HG02610 (cell line): ENCODE measurements at regions not wholly inside any gene's neighbourhood (a gene's known extent, or its start where the extent isn't known, plus 50 kb on each side); places are given as distances from the start of the nearest gene placed in this dataset.
"Not testable (repeated sequence)": the region's sequence is repeated elsewhere in the genome, so short reads cannot be mapped to it uniquely, and the experiment has no call there.

Source experiments
- ATAC-seq: cut with Tn5 transposase; IDR thresholded peaks from one replicate; pipeline ENCODE4 v1.9.1; 2021; ENCODE audit warnings: mild to moderate bottlenecking, moderate library complexity; ENCODE audit not compliant: unreplicated experiment

DNA sequence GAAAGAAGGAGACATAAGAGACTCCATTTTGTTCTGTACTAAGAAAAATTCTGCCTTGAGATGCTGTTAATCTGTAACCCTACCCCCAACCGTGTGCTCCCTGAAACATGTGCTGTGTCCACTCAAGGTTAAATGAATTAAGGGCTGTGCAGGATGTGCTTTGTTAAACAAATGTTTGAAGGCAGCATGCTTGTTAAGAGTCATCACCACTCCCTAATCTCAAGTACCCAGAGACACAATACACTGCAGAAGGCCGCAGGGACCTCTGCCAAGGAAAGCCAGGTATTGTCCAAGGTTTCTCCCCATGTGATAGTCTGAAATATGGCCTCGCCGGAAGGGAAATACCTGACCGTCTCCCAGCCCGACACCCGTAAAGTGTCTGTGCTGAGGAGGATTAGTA lies 152.4 kb upstream of the NOTCH2NLA start:
- ATAC-seq = not testable (repeated sequence)

DNA sequence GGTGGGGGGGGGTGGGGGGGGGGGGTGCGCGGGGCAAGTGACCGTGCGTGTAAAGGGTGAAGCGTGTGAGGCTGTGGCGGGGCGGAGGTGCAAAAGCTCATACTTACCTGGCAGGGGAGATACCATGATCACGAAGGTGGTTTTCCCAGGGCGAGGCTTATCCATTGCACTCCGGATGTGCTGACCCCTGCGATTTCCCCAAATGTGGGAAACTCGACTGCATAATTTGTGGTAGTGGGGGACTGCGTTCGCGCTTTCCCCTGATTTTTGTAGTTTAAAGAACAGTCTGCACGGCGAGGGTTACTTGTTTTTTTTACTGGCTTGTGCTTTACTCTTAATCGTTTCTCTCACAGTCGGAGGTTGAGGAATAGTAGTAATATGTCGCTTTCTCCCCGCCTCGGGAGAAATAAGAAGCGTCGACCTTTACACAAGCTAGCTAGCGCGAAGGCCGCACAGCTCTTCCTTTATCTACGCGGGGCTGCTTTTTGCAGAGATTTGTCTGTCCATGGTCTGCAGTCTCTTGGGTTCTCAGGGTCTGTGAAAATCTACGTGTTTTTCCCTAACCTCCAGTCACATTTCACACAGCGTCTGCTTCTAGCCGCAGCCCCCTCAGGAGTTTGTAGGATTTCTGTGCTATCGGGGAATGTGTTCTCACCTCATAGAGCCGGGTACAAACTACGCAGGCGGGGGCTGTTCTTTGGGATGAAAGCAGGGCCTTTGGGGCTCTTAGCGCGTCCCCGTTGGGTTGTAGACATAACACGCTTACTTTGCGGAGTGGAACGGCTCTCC lies 148.1 kb upstream of the NOTCH2NLA start:
- ATAC-seq = peak; percentile 94

DNA sequence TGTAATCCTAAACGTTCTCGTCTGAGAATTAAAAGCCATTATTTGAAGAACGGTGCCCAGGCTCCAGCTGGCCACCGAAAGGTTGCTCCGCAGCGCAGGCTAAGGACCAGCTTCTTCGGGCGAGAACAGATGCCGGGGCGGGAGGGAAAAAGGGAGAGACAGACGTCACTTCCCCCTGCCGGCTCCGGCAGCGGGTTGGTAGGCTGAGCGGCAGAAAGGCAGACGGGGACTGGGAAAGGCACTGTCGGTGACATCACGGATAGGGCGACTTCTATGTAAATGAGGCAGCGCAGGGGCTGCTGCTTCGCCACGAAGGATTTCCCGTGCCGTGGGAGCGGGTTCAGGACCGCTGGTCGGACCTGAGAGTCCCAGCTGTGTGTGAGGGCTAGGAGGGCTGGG lies 147.5 kb upstream of the NOTCH2NLA start:
- peak; percentile 57 for ATAC-seq

DNA sequence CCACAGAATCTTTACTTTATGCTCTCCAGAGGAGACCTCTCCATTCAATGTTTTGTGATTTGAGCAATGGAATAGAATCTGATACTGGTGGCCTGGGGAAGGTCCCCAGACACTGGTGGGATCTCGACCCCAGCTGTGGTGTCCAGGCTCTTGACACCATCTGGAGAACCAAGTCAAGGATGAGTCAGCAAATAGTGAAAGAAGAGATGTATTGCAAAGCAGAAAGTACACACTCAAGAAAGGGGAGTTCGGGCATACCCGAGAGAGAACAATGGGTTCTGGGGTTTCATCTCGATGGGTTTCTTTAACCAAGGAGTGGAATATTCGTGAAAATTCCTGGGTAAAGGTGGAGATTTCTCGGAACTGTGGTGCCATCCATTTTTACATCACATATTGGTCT lies 146.3 kb upstream of the NOTCH2NLA start:
- not testable (repeated sequence) for ATAC-seq

DNA sequence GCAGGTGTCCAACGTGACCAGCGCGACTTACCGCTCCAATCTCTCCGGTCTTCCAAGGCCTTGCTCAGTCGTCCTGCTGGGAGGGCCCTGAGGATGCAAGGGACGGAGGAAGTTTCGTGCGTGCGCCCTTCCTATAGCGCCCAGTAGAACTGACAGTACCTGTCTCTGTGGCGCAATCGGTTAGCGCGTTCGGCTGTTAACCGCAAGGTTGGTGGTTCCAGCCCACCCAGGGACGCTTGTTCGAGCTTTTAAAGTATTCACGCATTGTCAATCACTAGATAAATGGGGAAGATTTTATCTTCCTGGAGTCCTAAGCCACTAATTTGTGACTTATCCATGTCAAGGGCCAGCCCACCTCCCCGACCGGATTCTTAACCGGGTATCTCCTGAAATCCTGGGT lies 141.1 kb upstream of the NOTCH2NLA start:
- not testable (repeated sequence) for ATAC-seq

DNA sequence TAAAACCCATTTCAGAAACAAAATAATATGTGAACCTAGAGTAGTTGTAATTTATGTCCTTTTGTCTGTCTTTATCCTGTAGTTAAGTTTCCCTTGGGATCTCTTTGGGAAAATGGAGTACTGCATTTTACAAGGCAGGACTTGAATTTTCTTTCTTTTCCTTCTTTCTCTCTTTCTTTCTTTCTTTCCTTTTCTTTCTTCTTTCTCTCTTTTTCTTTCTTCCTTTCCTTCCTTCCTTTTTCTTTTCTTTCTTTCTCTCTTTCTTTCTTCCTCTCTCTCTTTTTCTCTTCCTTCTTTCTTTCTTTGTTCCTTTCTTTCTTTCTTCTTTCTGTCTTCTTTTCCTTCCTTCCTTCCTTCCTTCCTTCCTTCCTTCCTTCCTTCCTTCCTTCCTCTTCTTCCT lies 126.6 kb upstream of the NOTCH2NLA start:
- not testable (repeated sequence) for ATAC-seq

DNA sequence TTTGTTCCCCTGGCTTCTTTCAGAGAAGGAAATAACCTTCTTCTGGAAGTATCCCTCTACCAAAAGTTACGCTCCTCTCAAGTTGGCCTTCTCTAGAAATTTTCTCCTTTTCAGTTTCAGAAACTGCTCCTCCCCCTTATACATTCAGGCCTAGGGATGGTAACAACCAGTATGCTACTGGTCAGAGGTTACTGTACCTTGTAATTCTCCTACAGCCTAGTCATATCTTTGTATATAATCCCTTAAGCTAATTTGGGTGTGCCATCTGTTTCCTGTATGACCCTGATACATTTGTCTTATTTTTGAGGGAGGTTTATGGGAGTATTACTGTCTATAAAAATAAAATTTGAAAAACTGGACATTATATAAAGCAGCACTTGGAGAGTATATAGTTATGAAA lies 98.0 kb upstream of the NOTCH2NLA start:
- ATAC-seq = not testable (repeated sequence)

DNA sequence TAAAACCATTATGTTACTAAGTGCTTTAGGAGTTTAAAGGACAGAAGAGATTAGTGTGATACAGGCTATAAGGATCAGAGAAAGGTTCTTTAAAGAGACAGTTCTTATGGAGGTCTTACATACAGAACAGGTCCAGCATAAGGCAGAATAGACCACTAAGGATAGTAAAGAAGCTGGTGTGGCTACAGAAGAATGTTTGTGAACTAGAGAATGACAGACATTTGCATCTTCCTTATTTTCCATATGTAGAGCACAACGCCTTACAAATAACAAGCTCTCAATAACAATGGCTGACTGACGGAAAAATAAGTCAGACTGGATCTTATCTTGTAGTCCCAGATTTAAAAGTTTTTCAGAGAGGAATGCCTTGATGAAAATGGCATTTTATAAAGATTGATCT lies 95.6 kb upstream of the NOTCH2NLA start:
- not testable (repeated sequence) for ATAC-seq

DNA sequence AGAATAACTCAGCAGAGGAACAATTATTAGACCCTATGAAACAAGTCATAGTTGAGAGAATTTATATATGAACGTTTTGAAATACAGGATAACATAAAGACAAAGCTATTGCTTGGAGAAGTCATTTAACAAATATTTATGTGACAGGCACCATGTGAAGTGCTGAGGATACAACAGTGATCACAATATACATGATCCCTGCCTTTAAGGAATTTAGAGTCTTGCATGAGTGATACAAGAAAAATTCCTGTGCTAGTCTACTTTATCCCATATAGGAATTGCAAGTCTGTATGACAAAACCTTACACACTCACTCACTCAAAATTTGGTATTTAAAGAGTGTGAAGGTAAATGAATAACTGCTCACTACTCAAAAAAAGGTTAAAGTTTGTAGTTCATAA lies 94.5 kb upstream of the NOTCH2NLA start:
- ATAC-seq = not testable (repeated sequence)

DNA sequence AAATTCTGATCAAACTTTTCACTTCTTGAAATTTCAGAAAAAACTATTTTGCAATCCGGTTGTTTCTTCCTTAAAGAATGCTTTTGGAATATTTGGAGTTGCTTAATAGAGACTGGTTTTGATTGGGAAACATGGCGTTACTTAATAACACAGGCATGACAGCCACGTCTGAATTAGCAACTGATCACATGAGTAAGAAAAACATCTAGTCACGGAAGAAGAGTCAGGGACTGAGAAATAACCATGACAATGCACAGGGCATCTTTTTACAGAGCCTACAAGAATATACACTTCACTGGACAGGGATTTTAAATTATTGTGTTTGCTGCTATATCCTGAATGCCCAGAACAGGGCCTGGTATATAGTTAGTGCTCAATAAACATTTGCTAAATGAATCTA lies 94.1 kb upstream of the NOTCH2NLA start:
- ATAC-seq = not testable (repeated sequence)

DNA sequence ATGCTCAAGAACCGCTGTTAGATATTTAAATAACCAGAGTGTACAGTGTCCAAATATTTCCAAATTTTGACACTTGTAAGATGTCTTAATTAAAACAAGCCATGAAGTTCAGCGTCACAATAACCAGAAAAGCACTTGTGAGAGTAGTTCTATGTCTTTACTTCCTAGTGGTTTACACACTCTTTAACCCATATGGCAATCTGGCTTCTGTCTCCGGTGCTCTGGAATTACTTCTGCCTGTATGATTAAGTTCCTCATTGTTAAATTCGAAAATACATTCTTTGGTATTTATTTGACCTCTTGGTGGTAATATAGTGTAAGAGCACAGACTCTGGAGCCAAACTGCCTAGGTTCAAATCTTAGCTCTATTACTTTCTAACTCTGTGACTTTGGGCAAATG lies 89.9 kb upstream of the NOTCH2NLA start:
- not testable (repeated sequence) for ATAC-seq

DNA sequence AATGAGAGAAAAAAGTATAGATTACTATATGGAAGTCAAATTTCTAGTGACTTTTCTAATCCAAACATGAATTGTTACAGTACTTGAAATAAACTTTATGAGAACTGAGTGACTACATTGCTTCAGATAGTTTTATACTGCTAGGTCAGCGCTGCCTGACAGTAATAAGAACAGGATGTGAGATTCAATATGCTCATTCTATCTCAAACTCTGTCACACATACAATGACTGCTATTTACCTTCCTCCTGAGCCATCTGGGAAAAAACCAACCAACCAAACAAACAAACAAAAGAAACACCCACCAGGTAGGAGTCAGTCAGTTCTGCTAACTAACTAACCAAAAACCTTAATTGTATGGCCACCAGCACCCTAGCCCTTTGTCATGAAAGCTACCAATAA lies 89.0 kb upstream of the NOTCH2NLA start:
- not testable (repeated sequence) for ATAC-seq

DNA sequence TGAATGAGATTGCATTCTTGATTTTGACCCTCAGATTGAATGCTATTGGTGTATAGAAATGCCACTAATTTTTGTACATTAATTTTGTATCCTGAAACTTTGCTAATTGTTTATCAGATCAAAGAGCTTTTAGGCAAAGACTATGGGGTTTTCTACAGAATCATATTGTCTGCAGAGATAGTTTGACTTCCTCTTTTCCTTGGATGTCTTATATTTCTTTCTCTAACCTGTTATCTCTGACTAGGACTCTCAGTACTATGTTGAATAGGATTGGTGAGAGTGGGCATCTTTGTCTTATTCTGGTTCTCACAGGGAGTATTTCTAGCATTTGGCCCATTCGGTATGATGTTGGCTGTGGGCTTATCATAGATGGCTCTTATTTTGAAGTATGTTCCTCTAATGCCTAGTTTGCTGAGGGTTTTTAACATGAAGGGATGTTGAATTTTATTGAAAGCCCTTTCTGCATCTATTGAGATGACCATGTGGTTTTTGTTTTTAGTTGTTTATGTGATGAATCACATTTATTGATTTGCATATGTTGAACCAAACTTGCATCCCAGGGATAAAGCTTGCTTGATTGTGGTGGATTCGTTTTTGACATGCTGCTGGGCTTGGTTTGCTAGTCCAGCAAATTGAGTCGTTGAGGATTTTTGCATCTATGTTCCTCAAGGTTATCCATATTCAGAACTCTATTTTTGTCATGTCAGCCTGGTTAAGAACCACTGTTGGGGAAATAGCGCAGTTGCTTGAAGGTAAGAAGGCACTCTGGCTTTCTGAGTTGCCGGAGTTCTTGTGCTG lies 85.8 kb upstream of the NOTCH2NLA start:
- not testable (repeated sequence) for ATAC-seq

DNA sequence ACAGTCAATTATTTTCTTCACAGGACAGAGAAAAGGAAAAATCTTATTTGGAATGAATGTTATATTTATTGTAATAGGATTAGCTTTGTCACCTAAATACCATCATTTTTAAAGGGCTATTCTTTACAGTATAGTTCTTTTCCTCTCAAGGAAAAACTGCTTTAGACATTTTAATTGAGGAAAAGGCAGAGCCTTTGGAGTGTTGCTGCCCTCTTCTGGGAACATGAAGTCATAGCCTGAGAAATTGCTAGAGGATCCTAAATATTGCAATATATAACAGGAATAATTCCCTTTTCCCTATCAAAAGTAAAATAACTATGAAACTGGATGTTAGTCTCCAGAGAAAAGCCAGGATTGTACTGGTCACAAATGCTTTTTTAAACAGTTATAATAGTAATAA lies 81.8 kb upstream of the NOTCH2NLA start:
- not testable (repeated sequence) for ATAC-seq

DNA sequence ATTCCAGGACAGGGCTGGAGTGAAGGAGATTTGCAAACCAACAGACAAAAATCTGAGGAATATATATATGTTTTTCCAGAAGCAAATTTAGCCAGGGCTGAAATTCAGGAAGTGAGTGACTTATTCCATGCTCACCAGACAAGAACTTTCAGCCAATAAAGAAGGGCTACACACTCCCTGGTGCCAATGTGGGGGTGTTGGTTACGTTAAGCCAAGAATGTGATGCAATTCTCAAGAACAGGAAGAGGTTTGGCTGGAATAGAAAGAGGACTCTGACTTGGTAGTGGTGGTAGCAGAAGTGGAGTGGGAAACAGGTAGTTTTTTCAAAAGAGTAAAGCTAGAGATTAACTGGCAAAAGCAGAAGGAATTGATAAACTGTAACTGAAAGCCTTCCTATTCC lies 80.6 kb upstream of the NOTCH2NLA start:
- ATAC-seq = not testable (repeated sequence)

DNA sequence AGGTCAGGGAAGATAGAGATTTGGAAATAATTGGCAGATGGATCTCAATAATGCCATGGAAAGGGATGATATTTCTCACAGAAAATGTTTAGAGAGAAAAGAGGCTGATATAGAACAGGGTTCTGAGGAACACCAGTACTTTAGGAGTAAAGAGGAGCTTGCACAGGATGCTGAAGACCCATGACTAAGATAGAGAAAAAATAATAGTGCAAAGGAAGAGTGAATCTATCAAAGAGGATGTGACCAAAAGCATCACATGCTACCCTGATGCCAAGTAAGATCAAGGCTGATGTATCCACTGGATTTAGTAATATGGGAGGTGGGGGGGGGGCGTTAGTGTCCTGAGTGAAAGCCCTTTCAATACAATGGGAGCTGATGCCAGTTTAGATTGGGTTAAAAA lies 80.1 kb upstream of the NOTCH2NLA start:
- ATAC-seq = not testable (repeated sequence)

DNA sequence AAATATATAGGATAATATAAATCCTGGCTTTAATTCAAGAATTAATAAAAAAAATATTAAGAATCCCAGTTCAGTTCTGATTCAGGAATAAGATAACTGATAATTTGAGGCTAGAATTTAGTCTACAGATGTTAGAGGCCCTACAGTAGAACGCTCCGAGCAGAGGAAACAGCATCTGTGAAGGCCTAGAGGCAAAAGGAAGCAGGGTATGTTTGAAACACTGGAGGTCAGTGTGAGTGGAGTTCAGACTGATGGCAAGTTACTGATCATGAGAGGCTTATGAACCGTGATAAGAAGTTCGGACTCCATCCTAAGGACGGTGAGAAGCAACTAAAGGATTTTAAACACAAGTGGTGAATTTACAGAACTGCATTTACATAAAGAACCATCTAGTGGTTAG lies 79.3 kb upstream of the NOTCH2NLA start:
- not testable (repeated sequence) for ATAC-seq

DNA sequence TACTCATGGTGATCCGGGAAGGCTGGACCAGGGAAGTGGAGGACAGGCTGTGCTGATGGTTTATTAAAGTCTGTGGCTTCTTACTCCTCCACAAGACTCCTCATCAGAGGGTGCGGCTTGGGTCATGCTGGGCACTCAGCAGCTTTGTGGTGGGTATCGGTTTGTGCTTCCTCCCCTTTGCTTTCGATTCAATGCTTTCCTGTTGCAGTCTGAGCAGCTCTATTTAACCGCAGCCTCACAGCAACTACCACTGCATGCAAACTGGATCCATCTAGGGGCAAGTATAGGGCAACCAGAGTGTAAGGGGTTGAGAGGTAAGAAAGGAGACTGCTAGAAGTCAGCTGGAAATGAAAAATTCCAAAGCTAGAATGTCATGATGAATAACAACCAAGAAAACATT lies 78.8 kb upstream of the NOTCH2NLA start:
- ATAC-seq = peak; percentile 97

DNA sequence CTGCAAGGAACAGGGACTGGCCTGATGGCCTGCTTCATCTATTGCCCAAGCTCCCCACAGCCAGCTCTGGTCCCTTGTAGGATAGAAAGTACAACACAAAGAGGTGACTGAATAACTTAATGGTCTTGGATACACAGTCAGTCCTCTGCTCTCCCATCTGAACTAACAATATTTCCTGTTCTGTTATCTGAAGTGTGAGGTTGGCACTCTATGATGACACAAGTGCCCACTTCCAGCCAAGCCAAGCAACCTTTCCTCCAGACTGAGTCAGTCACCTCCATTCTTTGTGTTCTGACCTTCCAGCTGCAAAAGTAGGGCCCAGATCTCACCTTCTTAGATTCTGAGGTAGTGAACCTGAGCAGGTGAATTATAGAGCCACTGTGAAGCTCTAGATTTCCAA lies 77.8 kb upstream of the NOTCH2NLA start:
- ATAC-seq = not testable (repeated sequence)

DNA sequence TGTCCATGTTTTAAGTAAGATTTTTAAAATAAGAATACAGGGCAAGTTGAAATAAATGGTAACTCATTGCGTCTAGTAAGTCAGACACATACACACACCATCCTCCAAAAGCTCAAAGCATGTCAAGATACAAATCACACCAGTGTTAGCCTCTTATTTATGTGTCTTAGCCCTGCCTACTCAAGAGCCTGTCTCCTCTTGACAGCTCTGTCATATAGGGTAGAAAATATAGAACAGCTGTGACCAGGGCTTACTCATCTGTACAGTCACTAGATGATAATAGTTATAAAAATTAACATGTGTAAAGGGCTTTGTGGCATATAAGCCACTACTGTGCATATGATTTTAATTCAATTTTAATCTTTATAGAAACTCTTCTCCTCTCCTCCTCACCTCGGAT lies 76.6 kb upstream of the NOTCH2NLA start:
- ATAC-seq = not testable (repeated sequence)

DNA sequence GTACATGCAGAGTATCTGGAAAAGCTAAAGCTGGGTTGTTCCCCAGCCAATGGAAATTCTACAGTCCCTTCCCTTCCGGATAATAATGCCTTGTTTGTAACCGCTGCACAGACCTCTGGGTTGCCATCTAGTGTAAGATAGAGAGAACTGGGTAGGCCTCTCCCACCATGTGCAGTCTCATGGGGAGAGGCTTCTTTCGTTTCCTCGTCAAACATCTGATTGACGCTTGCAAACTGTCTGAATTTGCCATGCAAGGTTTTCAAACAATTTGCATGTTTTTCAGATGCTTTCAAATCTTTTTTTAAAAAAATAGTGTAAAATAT lies 69.7 kb upstream of the NOTCH2NLA start:
- peak; percentile 90 for ATAC-seq
